Adrenal gland (tissue), 5 donors: ENCODE measurements at regions not wholly inside any gene's neighbourhood (a gene's known extent, or its start where the extent isn't known, plus 50 kb on each side); places are given as distances from the start of the nearest gene placed in this dataset.

Experiments used
- CTCF ChIP-seq, 6 experiments: fragments of 450-650 bp in 4 of 6; fragments of 200-600 bp in 2 of 6; sonication (generic) in 1 of 6; IDR thresholded peaks; 1 replicate in 5 of 6; 2 replicates in 1 of 6; pipeline versions ENCODE4 v1.5.1 to v1.8.0; 2016 to 2021; ENCODE audit warnings: antibody characterized with exemption in 6 of 6, mild to moderate bottlenecking in 2 of 6, moderate library complexity in 1 of 6
- POLR2A ChIP-seq, 2 donors: fragments of 450-650 bp; IDR thresholded peaks; one replicate each; pipeline ENCODE4 v1.6.1; 2017; ENCODE audit warnings: antibody characterized with exemption in 2 of 2, mild to moderate bottlenecking in 2 of 2, moderate library complexity in 1 of 2
- donor health status: DM: no; HTN: no; CAD: no.

GRCh38 chr6:148134592-148134991 is 208.0 kb upstream of the SASH1 start:
- TF ChIP-seq CTCF (IDR thresholded peaks at IDR 0.05) (no peak), POLR2A (IDR thresholded peaks at IDR 0.05) (no peak)
